ENCODE measurements at regions not wholly inside any gene's neighbourhood (a gene's known extent, or its start where the extent isn't known, plus 50 kb on each side); places are given as distances from the start of the nearest gene placed in this dataset.

DNA sequence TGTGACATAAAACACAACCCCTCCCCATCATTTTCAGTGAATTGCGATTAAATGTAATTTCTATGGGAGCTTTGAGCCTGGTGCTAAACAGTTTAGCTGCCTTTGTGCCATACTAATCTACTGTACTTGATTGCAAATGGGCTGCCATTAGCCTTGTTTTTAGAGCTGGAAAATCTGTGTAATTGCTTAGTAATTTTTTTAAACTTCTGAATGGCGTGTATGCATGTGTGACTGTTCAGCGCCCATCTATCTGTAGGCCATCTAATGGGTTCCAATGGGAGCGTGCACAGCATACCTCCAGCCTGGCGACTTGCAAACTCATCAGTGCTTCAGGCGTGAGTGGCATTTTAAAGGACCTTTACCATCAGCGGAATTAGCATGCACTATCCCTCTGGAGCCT is 142.7 kb upstream of the KIRREL3 start:
- DNase-seq (ENCODE audit: low read depth in 2 of 2) = no peak

DNA sequence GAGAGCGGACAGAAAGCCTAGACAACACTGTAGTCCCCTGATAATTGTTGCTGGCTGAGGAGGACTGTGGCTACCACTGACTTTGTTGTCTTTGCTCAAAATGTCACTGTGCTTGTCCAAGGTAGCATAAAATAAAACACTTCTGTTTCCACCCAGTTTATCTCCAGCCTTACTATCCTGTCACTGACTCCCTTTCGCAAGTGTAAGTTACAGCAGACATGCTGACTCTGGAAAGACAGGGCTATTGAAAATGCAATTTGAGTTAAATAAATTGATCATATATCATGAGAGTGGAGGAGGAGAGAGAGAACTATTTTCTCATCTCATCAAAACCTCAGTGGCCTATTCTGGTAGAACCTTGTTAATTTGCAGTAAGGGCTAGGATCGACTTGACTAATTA is 138.0 kb upstream of the KIRREL3 start:
- no peak for DNase-seq (ENCODE audit: low read depth in 2 of 2)

- no peak for DNase-seq (ENCODE audit: low read depth in 2 of 2)
Observed at GRCh38 chr11:127137771-127138280, 137.3 kb upstream of the KIRREL3 start.

- no peak for DNase-seq (ENCODE audit: low read depth in 2 of 2)
Observed at GRCh38 chr11:127136438-127136837, 135.9 kb upstream of the KIRREL3 start.

DNA sequence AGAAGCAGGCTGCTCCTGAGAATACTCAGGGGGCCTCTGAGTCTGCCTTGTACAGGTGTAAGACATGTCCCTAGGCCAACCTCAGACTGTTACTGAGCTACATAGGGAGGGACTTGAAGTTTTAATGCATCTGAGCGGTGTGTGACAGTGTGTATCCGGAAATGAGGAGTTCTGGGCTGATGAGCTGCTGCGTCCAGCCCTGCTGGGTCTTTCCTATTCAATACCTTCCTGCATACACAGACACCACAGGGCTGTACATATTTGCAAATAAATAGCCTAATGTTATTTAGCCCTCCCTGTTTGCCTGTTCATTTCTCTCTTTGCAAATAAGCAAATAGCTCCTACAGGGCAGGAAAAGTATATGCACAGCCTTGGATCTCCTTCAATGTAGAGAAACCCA is 134.7 kb upstream of the KIRREL3 start:
- DNase-seq (ENCODE audit: low read depth in 2 of 2) = no peak

- DNase-seq (ENCODE audit: low read depth in 2 of 2) = no peak
Observed at GRCh38 chr11:127133061-127133460, 132.5 kb upstream of the KIRREL3 start.

GRCh38 chr11:127130321-127130720 is 129.8 kb upstream of the KIRREL3 start:
- no peak for DNase-seq (ENCODE audit: low read depth in 2 of 2)

- no peak for DNase-seq (ENCODE audit: low read depth in 2 of 2)
Observed at GRCh38 chr11:127126986-127127385, 126.4 kb upstream of the KIRREL3 start.

- DNase-seq (ENCODE audit: low read depth in 2 of 2) = no peak
Observed at GRCh38 chr11:127119356-127119755, 118.8 kb upstream of the KIRREL3 start.

DNA sequence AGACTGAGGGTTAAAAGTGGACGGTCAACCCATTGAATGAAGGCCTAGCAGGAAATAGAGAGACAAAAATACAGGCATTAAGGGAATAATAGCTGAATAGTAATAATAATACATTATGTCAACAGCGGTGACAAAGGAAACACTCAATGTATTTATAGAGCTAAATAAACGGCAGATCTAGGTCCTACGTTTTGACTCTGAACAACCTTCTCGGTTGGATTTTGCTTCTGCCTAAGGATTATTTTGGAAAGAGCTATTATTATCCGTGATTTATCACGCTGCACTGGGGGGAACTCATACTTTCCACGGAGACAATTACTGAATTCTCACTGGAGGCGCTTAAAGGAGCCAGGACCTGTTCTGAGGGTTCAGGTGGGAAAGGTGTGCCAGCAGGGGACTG is 118.2 kb upstream of the KIRREL3 start:
- DNase-seq (ENCODE audit: low read depth in 2 of 2) = no peak

GRCh38 chr11:127117231-127117739 is 116.7 kb upstream of the KIRREL3 start:
- no peak for DNase-seq (ENCODE audit: low read depth in 2 of 2)

DNA sequence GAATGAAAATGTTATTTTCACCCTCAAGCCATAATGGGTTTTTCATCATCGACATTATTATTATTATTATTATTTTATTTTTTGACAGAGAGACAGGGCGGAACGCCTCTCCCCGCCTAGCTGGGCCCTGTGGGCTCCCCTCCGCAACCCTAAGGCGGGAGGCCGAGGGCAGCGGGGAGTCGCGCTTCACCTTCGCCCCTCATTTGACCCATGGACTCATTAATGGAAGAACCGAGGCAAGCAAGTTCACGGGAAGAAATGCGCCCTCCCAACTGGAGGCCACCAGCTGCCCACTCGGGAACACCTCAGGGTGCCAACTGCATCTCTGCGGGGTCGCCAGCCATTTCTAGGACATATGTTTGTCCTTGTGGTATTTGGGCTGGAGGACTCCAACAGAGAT is 115.3 kb upstream of the KIRREL3 start:
- DNase-seq (ENCODE audit: low read depth in 2 of 2) = no peak

DNA sequence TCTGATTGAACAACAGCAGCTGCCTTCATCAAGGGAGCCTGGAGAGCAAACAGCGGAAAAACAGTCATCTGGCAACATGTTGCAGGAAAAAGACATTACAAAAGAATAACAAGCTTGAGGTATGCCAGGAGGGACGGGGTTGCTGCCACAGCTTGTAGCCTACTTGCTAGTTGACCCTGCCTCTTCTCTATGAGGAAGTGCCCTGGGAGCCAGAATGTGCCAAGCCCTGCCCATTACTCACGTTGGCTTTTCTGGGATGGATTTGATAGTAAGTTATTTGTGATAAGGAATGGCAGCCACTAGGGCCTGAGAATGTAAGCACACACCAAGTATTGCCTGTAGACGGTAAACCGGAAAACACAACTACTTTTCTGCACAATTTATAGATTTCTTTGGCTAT is 113.5 kb upstream of the KIRREL3 start:
- no peak for DNase-seq (ENCODE audit: low read depth in 2 of 2)

DNA sequence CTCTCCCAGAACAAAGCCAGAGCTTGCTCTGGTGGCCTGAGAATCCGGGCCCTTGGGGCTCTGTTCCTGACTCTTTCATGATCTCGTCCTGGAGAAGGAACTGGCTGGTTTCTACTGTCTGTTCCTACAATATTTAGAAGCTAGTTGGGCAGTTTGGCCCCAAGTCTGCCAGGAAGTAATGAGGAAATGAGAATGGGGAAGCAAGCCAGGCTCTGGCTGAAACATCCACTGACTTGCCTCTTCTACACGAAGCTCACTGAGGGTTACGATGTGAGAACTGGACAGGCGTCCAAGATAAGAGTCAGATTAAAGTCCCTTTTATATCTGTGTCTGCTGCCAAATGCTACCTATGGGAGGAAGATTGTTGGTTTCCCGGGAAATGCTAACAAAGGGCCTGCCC is 110.0 kb upstream of the KIRREL3 start:
- no peak for DNase-seq (ENCODE audit: low read depth in 2 of 2)

GRCh38 chr11:127109796-127110480 is 109.4 kb upstream of the KIRREL3 start:
- DNase-seq (ENCODE audit: low read depth in 2 of 2) = no peak

- DNase-seq (ENCODE audit: low read depth in 2 of 2) = no peak
Observed at GRCh38 chr11:127108838-127109237, 108.3 kb upstream of the KIRREL3 start.

- DNase-seq (ENCODE audit: low read depth in 2 of 2) = no peak
Observed at GRCh38 chr11:127106938-127107337, 106.4 kb upstream of the KIRREL3 start.

DNA sequence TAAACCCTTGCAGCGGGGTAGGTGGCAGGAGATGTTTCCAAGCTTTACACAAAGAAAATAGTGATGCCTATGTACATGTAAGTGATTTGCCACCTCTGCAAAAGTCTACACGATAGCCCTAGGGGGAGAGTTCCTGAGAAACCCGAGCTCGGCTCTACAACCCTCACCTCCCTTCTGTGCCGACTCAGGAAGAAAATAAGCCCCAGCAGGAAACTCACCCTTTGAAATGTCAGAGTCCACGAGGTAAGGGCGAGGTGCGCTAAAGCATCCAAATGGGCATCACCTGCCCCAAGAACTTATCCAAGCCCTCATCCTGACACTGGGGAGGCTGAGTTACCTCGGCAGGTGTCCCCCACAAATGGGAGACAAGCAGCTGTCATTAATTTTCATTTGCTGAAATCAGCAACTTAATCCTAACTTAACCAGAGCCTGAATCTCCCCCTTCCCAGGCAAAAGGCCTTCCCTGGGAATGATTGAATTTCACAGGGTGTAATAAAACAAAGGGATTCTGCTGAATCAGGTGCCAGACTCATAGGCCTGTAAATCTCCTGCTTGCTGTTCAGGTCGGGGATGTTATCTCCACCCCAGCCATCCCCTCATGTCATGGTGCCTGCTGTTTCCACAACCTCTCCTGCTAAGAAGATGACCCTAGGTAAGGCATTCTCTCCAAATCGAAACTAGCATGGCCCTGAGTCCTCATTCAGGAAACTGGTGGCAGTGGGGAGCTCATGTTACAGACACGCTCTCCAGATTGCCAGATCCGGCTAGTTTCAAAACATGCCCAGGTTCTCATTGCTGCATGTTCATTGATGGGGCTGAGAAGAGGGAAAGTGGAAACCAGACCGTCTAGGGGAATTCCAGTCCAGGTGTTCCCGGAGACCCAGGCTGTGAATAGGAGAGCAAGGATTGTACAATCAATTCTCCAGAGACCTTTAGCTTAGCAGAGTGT is 105.3 kb upstream of the KIRREL3 start:
- DNase-seq (ENCODE audit: low read depth in 2 of 2) = no peak

DNA sequence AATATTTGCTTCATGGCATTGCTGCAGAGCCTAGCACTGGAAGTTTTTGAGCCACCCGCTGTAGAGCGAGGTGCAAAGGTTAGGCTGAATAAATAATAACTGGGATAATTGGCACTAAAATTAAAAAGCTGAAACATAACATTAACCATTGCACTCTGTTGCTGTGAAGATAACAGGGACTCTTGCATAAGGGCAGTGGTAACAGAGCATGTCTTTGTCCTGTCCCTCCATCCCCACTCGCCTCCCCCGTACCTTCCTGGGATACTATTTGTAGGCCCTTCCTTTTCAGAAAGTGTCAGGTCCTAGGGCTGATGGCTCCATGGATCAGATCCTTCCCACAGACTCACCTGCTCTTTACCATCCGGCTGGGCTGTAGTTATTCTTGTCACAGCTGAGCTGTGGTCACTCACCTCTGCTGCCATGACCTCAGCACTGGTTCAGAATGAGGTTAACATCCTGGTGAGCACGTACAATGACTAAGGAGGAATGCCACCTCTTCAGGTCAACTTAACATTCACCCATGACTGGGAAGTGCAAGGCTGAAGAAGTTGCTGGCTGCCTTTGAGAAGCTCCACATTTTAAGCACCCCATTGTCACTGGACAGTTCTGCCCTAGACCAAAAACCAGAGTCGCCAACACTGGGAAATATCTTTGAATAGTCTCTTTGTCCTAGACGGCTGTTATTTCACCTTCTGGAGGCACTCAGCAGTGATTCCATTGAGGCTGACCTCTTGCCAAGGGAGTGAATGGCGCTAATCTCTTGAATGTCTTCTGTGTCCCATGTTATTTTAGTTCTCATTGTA is 103.2 kb upstream of the KIRREL3 start:
- no peak for DNase-seq (ENCODE audit: low read depth in 2 of 2)

DNA sequence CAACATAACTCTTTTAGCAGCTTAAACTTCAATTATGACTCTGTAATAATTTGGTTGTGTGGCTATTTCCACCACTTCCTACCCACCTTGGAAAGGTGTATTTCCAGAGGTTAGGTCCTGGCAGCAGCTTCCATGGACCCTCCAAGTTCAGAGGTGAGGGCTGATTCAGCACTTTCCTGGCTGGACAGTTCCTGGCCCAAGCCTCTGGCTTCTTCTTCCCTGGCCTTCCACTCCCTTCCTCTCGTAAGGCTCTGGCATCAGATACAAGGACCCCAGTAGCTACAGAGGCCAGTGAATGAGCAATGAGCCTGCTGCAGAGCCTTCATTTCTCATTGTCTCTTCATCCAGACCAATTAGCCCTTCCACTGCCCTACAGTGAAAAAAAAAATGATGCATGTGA is 98.1 kb upstream of the KIRREL3 start:
- DNase-seq (ENCODE audit: low read depth in 2 of 2) = no peak

GRCh38 chr11:127080735-127081134 is 80.2 kb upstream of the KIRREL3 start:
- no peak for DNase-seq (ENCODE audit: low read depth in 2 of 2)

DNA sequence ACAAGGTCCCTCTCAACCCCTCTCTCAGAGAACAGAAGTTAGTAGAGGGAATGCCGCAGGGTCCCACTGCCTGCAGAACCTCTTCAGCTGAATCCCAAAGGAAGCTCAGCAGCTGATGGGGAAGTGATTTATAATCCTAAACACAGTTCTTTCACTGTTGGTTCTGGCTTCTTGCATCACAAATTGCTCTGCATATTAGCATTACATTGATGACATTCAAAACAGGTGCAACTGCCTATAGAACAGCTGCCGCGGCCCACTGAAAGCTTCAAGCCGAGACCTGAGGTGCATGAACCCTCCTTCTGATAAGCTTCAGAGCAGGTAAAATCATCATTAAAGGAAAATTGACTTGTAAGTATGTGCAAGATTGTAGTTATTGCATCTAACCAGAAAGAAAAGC is 75.2 kb upstream of the KIRREL3 start:
- DNase-seq (ENCODE audit: low read depth in 2 of 2) = no peak
